KOPT-K1 (cell line): ENCODE measurements at regions not wholly inside any gene's neighbourhood (a gene's known extent, or its start where the extent isn't known, plus 50 kb on each side); places are given as distances from the start of the nearest gene placed in this dataset.

Experiments
- H3K27ac ChIP-seq: fragments of 200-600 bp; sonication (generic); 2 replicates; pipeline ENCODE4 v1.5.1; 2016; ENCODE audit warnings: antibody characterized with exemption, mild to moderate bottlenecking, low read depth, low read length; ENCODE audit not compliant: poor library complexity, severe bottlenecking
- H3K36me3 ChIP-seq: fragments of 200-600 bp; sonication (generic); 2 replicates; pipeline ENCODE4 v1.5.1; 2017; ENCODE audit warnings: antibody characterized with exemption, mild to moderate bottlenecking, low read length, moderate library complexity; ENCODE audit not compliant: insufficient read depth
- H3K9me3 ChIP-seq: fragments of 200-600 bp; sonication (generic); 2 replicates; pipeline ENCODE4 v1.5.1; 2017; ENCODE audit warnings: antibody characterized with exemption, low read length, mild to moderate bottlenecking; ENCODE audit not compliant: insufficient read depth, poor library complexity, severe bottlenecking

- no peaks in the 10 kb centered on the region for H3K36me3 ChIP-seq
- H3K9me3 ChIP-seq = no peaks in the 10 kb centered on the region
- no peak overlapping the region for H3K27ac ChIP-seq
Measured at GRCh38 chr9:91117474-91117891, 244.2 kb downstream of the AUH start.

GRCh38 chr9:91117959-91118703 is 243.6 kb downstream of the AUH start:
- Histone ChIP-seq H3K27ac (no peak overlapping the region), H3K36me3 (no peaks in the 10 kb centered on the region)

GRCh38 chr9:91118704-91119025 is 243.1 kb downstream of the AUH start:
- Histone ChIP-seq H3K36me3 (no peaks in the 10 kb centered on the region), H3K9me3 (no peaks in the 10 kb centered on the region), H3K27ac (no peak overlapping the region)

More at GRCh38 chr9:91117959-91118703, 243.6 kb downstream of the AUH start:
- no peaks in the 10 kb centered on the region for H3K9me3 ChIP-seq

GRCh38 chr9:91119142-91119541 is 242.6 kb downstream of the AUH start:
- H3K27ac ChIP-seq = no peak overlapping the region
- no peaks in the 10 kb centered on the region for H3K36me3 ChIP-seq
- no peaks in the 10 kb centered on the region for H3K9me3 ChIP-seq

GRCh38 chr9:91119679-91120078 is 242.0 kb downstream of the AUH start:
- no peaks in the 10 kb centered on the region for H3K9me3 ChIP-seq
- no peak overlapping the region for H3K27ac ChIP-seq
- no peaks in the 10 kb centered on the region for H3K36me3 ChIP-seq

GRCh38 chr9:91120200-91120599 is 241.5 kb downstream of the AUH start:
- Histone ChIP-seq H3K36me3 (no peaks in the 10 kb centered on the region), H3K27ac (no peak overlapping the region)

GRCh38 chr9:91122755-91123154 is 239.0 kb downstream of the AUH start:
- Histone ChIP-seq H3K36me3 (no peaks in the 10 kb centered on the region), H3K9me3 (no peaks in the 10 kb centered on the region), H3K27ac (no peak overlapping the region)

More at GRCh38 chr9:91120200-91120599, 241.5 kb downstream of the AUH start:
- H3K9me3 ChIP-seq = no peaks in the 10 kb centered on the region

GRCh38 chr9:91126761-91127445 is 234.8 kb downstream of the AUH start:
- no peak overlapping the region for H3K27ac ChIP-seq
- no peaks in the 10 kb centered on the region for H3K36me3 ChIP-seq
- H3K9me3 ChIP-seq = no peaks in the 10 kb centered on the region

- Histone ChIP-seq H3K9me3 (no peaks in the 10 kb centered on the region), H3K36me3 (no peaks in the 10 kb centered on the region), H3K27ac (no peak overlapping the region)
Measured at GRCh38 chr9:91127653-91128052, 234.1 kb downstream of the AUH start.

- Histone ChIP-seq H3K27ac (no peak overlapping the region), H3K36me3 (no peaks in the 10 kb centered on the region), H3K9me3 (no peaks in the 10 kb centered on the region)
Measured at GRCh38 chr9:91130796-91131318, 230.9 kb downstream of the AUH start.

GRCh38 chr9:91131433-91131839 is 230.3 kb downstream of the AUH start:
- Histone ChIP-seq H3K27ac (no peak overlapping the region), H3K9me3 (no peaks in the 10 kb centered on the region)

GRCh38 chr9:91132576-91133073 is 229.1 kb downstream of the AUH start:
- no peaks in the 10 kb centered on the region for H3K36me3 ChIP-seq
- no peak overlapping the region for H3K27ac ChIP-seq
- H3K9me3 ChIP-seq = no peaks in the 10 kb centered on the region

More at GRCh38 chr9:91131433-91131839, 230.3 kb downstream of the AUH start:
- no peaks in the 10 kb centered on the region for H3K36me3 ChIP-seq

- no peak overlapping the region for H3K27ac ChIP-seq
- H3K9me3 ChIP-seq = no peaks in the 10 kb centered on the region
- H3K36me3 ChIP-seq = no peaks in the 10 kb centered on the region
Measured at GRCh38 chr9:91134608-91135007, 227.1 kb downstream of the AUH start.

- Histone ChIP-seq H3K27ac (no peak overlapping the region), H3K36me3 (no peaks in the 10 kb centered on the region), H3K9me3 (no peaks in the 10 kb centered on the region)
Measured at GRCh38 chr9:91137391-91137790, 224.3 kb downstream of the AUH start.

- Histone ChIP-seq H3K9me3 (no peaks in the 10 kb centered on the region), H3K27ac (no peak overlapping the region), H3K36me3 (no peaks in the 10 kb centered on the region)
Measured at GRCh38 chr9:91138760-91139159, 223.0 kb downstream of the AUH start.
